GM23248 (cell line): ENCODE measurements at regions not wholly inside any gene's neighbourhood (a gene's known extent, or its start where the extent isn't known, plus 50 kb on each side); places are given as distances from the start of the nearest gene placed in this dataset.
"Not testable (repeated sequence)": the region's sequence is repeated elsewhere in the genome, so short reads cannot be mapped to it uniquely, and the experiment has no call there.

Source experiments
- DNase-seq: peaks from one replicate; pipeline ENCODE4 v3.0.0-alpha.2; 2015
- H2AFZ ChIP-seq: fragments of 200-600 bp; sonication (generic); 2 replicates; pipeline ENCODE4 v1.6.1; 2016; ENCODE audit warnings: antibody characterized with exemption
- H3F3A ChIP-seq: fragments of 200-600 bp; sonication (generic); 2 replicates; pipeline ENCODE4 v1.6.1; 2016; ENCODE audit warnings: mild to moderate bottlenecking, antibody characterized with exemption, mixed run types; ENCODE audit not compliant: insufficient read depth
- H3K27ac ChIP-seq: fragments of 200-600 bp; sonication (generic); 2 replicates; pipeline ENCODE4 v1.5.1; 2016; ENCODE audit warnings: mild to moderate bottlenecking
- H3K27me3 ChIP-seq: fragments of 200-600 bp; sonication (generic); replicated peaks from 2 replicates; pipeline ENCODE4 v1.6.1; 2016; ENCODE audit warnings: mild to moderate bottlenecking; ENCODE audit not compliant: insufficient read depth
- H3K36me3 ChIP-seq: fragments of 200-600 bp; sonication (generic); 2 replicates; pipeline ENCODE4 v1.6.1; 2016; ENCODE audit warnings: low read depth, mild to moderate bottlenecking
- H3K4me1 ChIP-seq: fragments of 200-600 bp; sonication (generic); 2 replicates; pipeline ENCODE4 v1.6.1; 2016; ENCODE audit warnings: mild to moderate bottlenecking; ENCODE audit not compliant: insufficient read depth
- H3K4me2 ChIP-seq: fragments of 200-600 bp; sonication (generic); one replicate; pipeline ENCODE4 v1.6.1; 2016; ENCODE audit warnings: mild to moderate bottlenecking; ENCODE audit not compliant: unreplicated experiment
- H3K4me3 ChIP-seq: fragments of 200-600 bp; sonication (generic); 2 replicates; pipeline ENCODE4 v1.5.1; 2016; ENCODE audit warnings: mild to moderate bottlenecking
- H3K79me2 ChIP-seq: fragments of 200-600 bp; sonication (generic); 2 replicates; pipeline ENCODE4 v1.6.1; 2016; ENCODE audit warnings: mild to moderate bottlenecking; ENCODE audit not compliant: insufficient read depth
- H3K9ac ChIP-seq: fragments of 200-600 bp; sonication (generic); 2 replicates; pipeline ENCODE4 v1.6.1; 2016; ENCODE audit warnings: mild to moderate bottlenecking
- H3K9me2 ChIP-seq: fragments of 200-600 bp; sonication (generic); 2 replicates; pipeline ENCODE4 v1.6.1; 2016; ENCODE audit warnings: mixed run types, mild to moderate bottlenecking, moderate library complexity; ENCODE audit not compliant: insufficient read depth
- H3K9me3 ChIP-seq: fragments of 200-600 bp; sonication (generic); one replicate; pipeline ENCODE4 v1.6.1; 2017; ENCODE audit warnings: low read depth
- H4K20me1 ChIP-seq: fragments of 200-600 bp; sonication (generic); 2 replicates; pipeline ENCODE4 v1.6.0; 2016; ENCODE audit not compliant: insufficient read depth
- EZH2 ChIP-seq: fragments of 200-600 bp; sonication (generic); IDR thresholded peaks from 2 replicates; pipeline ENCODE4 v1.6.1; 2018; ENCODE audit warnings: antibody characterized with exemption, mild to moderate bottlenecking; ENCODE audit not compliant: insufficient read depth, poor library complexity, severe bottlenecking
- EZH2phosphoT487 ChIP-seq: fragments of 200-600 bp; sonication (generic); IDR thresholded peaks from 2 replicates; pipeline ENCODE4 v1.6.1; 2018; ENCODE audit warnings: antibody characterized with exemption, moderate library complexity, mild to moderate bottlenecking, low read depth; ENCODE audit not compliant: insufficient read depth
- WGBS, 2 experiments: methylation state at CpG; one replicate each; pipeline ENCODE4 v1.1.6; 2015 to 2017; ENCODE audit warnings: low lambda C conversion rate in 2 of 2, low coverage in 1 of 2; ENCODE audit errors: missing lambda C conversion rate in 2 of 2; 5-methylcytosine and 5-hydroxymethylcytosine counted together
- in situ Hi-C: fragments of 300-500 bp; cut with MboI; formaldehyde crosslinking; loops from 2 replicates; pipeline ENCODE4 v1.15.0; 2020

- no peaks in the 10 kb centered on the region for H3K36me3 ChIP-seq
- H3K27ac ChIP-seq, result no peak overlapping the region
- H3K4me3 ChIP-seq, result no peak overlapping the region
- no peak for DNase-seq
- no peaks in the 10 kb centered on the region for H3K4me1 ChIP-seq
- WGBS, 2 experiments, result 82 to 87% methylated on average over 32 of the region's 32 CpGs
- no peaks in the 10 kb centered on the region for H3K9me3 ChIP-seq
- in situ Hi-C loops, result loop anchor here (25.0 kb wide), 1 partner anchor 245 kb away; no protein-coding TSS in a partner anchor
- no peaks in the 10 kb centered on the region for H3F3A ChIP-seq
- peaks cover 4% of the 10 kb centered on the region; the same call in 1 of the 2 replicates for H3K27me3 ChIP-seq
- no peak overlapping the region for H3K9ac ChIP-seq
- TF ChIP-seq EZH2 (no peak), EZH2phosphoT487 (no peak)
- no peaks in the 10 kb centered on the region for H3K9me2 ChIP-seq
- H3K4me2 ChIP-seq, result no peak overlapping the region
- no peaks in the 10 kb centered on the region for H4K20me1 ChIP-seq
- H2AFZ ChIP-seq, result no peak overlapping the region
- no peaks in the 10 kb centered on the region for H3K79me2 ChIP-seq
These were observed 129.3 kb downstream of the CCDC74A start for GRCh38 chr2:131656816-131657633.

- no peak overlapping the region for H2AFZ ChIP-seq
- TF ChIP-seq EZH2, result no peak
- no peak for TF ChIP-seq EZH2phosphoT487
- peaks cover 4% of the 10 kb centered on the region; the same call in 1 of the 2 replicates for H3K27me3 ChIP-seq
- no peaks in the 10 kb centered on the region for H3K79me2 ChIP-seq
- H3F3A ChIP-seq, result no peaks in the 10 kb centered on the region
- 88 to 90% methylated on average over 41 to 49 of the region's 49 CpGs for WGBS, 2 experiments
- H3K4me1 ChIP-seq, result no peaks in the 10 kb centered on the region
- in situ Hi-C loops, result loop anchor here (25.0 kb wide), 1 partner anchor 246 kb away; no protein-coding TSS in a partner anchor
- H3K36me3 ChIP-seq, result no peaks in the 10 kb centered on the region
- H3K9ac ChIP-seq, result no peak overlapping the region
- no peak overlapping the region for H3K4me3 ChIP-seq
- H3K4me2 ChIP-seq, result no peak overlapping the region
- no peak for DNase-seq
- H3K9me2 ChIP-seq, result no peaks in the 10 kb centered on the region
- no peaks in the 10 kb centered on the region for H4K20me1 ChIP-seq
- no peaks in the 10 kb centered on the region for H3K9me3 ChIP-seq
- no peak overlapping the region for H3K27ac ChIP-seq
These were observed 130.4 kb downstream of the CCDC74A start for GRCh38 chr2:131657895-131658768.

DNA sequence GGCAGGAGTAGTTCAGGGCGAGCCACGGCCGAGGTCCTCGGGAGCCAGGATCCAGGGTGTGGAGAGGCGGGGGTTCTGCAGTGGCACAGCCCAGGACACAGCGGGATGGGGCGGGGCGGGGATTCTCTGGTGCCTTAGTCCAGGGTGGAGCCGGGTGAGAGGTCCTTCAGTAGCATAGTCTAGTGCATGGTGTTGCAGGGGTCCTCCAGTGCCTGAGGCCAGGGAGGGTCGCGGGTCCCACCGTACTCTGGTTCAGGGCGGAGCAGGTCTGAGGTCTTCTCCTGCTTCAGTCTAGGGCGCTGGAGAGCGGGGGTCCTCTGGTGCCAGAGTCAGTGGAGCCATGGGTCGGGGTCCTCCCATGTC is 131.1 kb downstream of the CCDC74A start:
- in situ Hi-C loops, result loop anchor here (25.0 kb wide), 1 partner anchor 246 kb away; no protein-coding TSS in a partner anchor
- Histone ChIP-seq H3K4me2 (no peak overlapping the region), H3K79me2 (no peaks in the 10 kb centered on the region), H3K36me3 (no peaks in the 10 kb centered on the region), H2AFZ (no peak overlapping the region), H3K27me3 (peaks cover 4% of the 10 kb centered on the region; the same call in 1 of the 2 replicates), H3K9me2 (no peaks in the 10 kb centered on the region), H3K9me3 (no peaks in the 10 kb centered on the region), H3F3A (no peaks in the 10 kb centered on the region), H3K9ac (no peak overlapping the region), H4K20me1 (no peaks in the 10 kb centered on the region), H3K27ac (no peak overlapping the region), H3K4me3 (no peak overlapping the region), H3K4me1 (no peaks in the 10 kb centered on the region)
- no peak for DNase-seq
- no peak for TF ChIP-seq EZH2
- no peak for TF ChIP-seq EZH2phosphoT487
- WGBS, 2 experiments, result 90 to 96% methylated on average over 15 to 16 of the region's 16 CpGs

- DNase-seq, result no peak
- Histone ChIP-seq H3K27ac (no peak overlapping the region), H3K79me2 (no peaks in the 10 kb centered on the region), H3K9me3 (no peaks in the 10 kb centered on the region), H2AFZ (no peak overlapping the region), H3K4me1 (no peaks in the 10 kb centered on the region), H3K9ac (no peak overlapping the region), H3K9me2 (no peaks in the 10 kb centered on the region), H3K4me3 (no peak overlapping the region), H3K27me3 (peaks cover 4% of the 10 kb centered on the region; the same call in 1 of the 2 replicates), H3F3A (no peaks in the 10 kb centered on the region), H3K36me3 (no peaks in the 10 kb centered on the region), H3K4me2 (no peak overlapping the region), H4K20me1 (no peaks in the 10 kb centered on the region)
- no peak for TF ChIP-seq EZH2
- no peak for TF ChIP-seq EZH2phosphoT487
- in situ Hi-C loops, result loop anchor here (25.0 kb wide), 1 partner anchor 247 kb away; no protein-coding TSS in a partner anchor
- 89% methylated on average over 8 of the region's 8 CpGs for WGBS, 2 experiments
These were observed 131.5 kb downstream of the CCDC74A start for GRCh38 chr2:131659168-131659572.

DNA sequence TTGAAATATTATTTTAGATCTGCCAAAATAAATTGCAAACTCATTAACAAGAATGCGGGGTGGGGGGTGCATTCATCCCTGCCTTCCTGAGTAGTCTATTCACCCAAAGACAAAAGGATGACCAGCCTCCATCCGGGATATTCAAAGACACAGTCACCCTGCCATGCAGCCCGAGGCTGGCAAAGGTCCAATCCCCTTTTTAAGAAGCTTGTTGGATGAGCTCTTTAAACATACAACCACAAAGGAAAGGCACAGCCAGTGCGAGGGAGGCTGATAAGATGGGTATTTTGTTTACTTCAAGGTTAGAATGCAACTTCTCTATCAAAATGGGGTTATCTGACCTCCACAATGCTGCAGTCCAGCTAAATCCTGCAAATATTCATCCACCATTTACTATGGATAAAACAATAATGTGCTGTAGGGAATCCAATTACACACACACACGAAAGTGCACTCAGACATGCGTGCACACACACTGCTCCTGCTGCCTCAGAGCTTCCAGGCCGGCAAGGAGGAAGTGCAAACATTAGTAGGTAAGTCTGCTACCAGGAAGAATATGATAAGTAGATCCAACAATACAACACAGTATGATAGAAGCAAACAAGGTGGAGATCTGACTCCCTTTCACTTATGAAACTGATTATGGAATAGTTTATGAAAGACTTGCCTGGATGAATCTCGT is 133.6 kb downstream of the CCDC74A start:
- not testable (repeated sequence) for H3K9ac ChIP-seq, H3K4me3 ChIP-seq, H3K79me2 ChIP-seq, H3K27ac ChIP-seq, H3K9me2 ChIP-seq, H3K4me2 ChIP-seq, H3K4me1 ChIP-seq, H3K36me3 ChIP-seq, H3K9me3 ChIP-seq, H2AFZ ChIP-seq, H4K20me1 ChIP-seq, H3K27me3 ChIP-seq, H3F3A ChIP-seq, DNase-seq
- in situ Hi-C loops, result loop anchor here (25.0 kb wide), 1 partner anchor 249 kb away; no protein-coding TSS in a partner anchor
- WGBS, 2 experiments, result 45 to 49% methylated on average over 8 of the region's 8 CpGs

DNA sequence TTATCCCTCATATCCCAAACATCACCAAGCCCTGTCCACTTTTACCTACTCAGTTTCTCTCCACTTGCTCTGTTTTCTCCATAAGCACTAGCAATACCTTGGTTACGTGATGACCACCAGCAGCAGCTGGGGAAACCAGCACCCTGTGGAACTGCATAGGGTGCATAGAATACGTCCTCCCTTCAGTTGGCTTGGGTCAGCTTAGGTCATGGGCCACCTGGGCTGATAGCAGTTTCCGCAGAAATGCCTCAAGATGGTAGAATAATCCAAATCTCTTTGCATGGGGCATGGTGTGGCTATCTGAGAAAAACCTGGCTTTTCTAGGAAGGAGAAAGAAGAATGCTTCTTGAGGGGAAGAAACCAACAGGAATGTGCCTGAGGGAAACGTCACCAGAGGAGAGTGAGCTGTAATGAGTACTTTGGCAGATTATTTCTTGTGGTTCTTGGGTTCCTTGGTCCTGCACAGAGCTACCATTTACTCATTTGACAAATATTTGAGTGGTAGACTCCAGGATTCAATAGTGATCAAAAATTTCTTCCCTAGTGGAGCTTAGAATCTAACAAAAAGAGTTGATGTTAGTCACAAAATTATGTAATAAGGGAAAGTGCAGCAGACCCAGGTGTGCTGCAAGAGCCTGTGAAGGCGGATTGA is 134.3 kb downstream of the CCDC74A start:
- not testable (repeated sequence) for H3K4me3 ChIP-seq, H3K9me3 ChIP-seq, H3F3A ChIP-seq, H3K9me2 ChIP-seq, H3K4me2 ChIP-seq, H4K20me1 ChIP-seq, H3K27me3 ChIP-seq, H3K4me1 ChIP-seq, H3K9ac ChIP-seq, H3K27ac ChIP-seq, H3K36me3 ChIP-seq, DNase-seq, H3K79me2 ChIP-seq, H2AFZ ChIP-seq
- in situ Hi-C loops, result loop anchor here (25.0 kb wide), 1 partner anchor 250 kb away; no protein-coding TSS in a partner anchor
- 55 to 61% methylated on average over 5 of the region's 5 CpGs for WGBS, 2 experiments
